Esophagus muscularis mucosa (tissue), 4 donors: ENCODE measurements at regions not wholly inside any gene's neighbourhood (a gene's known extent, or its start where the extent isn't known, plus 50 kb on each side); places are given as distances from the start of the nearest gene placed in this dataset.

Experiments
- CTCF ChIP-seq, 3 experiments: fragments of 200-600 bp in 2 of 3; fragments of 450-650 bp in 1 of 3; sonication (generic) in 2 of 3; IDR thresholded peaks; one replicate each; pipeline ENCODE4 v1.5.1; 2017 to 2019; ENCODE audit warnings: antibody characterized with exemption in 3 of 3, mild to moderate bottlenecking in 2 of 3, moderate library complexity in 1 of 3
- EP300 ChIP-seq: sonication (generic); formaldehyde crosslinking; IDR thresholded peaks from one replicate; pipeline ENCODE4 v1.6.1; 2017; ENCODE audit warnings: antibody characterized with exemption
- POLR2A ChIP-seq: fragments of 450-650 bp; IDR thresholded peaks from one replicate; pipeline ENCODE4 v1.6.1; 2017; ENCODE audit warnings: antibody characterized with exemption, moderate library complexity, mild to moderate bottlenecking, low read depth
- POLR2AphosphoS5 ChIP-seq, 2 donors: sonication (generic); formaldehyde crosslinking; IDR thresholded peaks; one replicate each; pipeline ENCODE4 v1.6.1; 2017; ENCODE audit warnings: antibody characterized with exemption in 2 of 2

- TF ChIP-seq CTCF (IDR thresholded peaks at IDR 0.05) = no peak
- TF ChIP-seq POLR2AphosphoS5 (IDR thresholded peaks at IDR 0.05) = no peak
- TF ChIP-seq POLR2A = no peak
- no peak for TF ChIP-seq EP300
Observed at GRCh38 chr2:65818873-65819451, 386.6 kb upstream of the SPRED2 start.
